NCI-H748 (cell line): ENCODE measurements at regions not wholly inside any gene's neighbourhood (a gene's known extent, or its start where the extent isn't known, plus 50 kb on each side); places are given as distances from the start of the nearest gene placed in this dataset.

Experiments
- DNase-seq: peaks from one replicate; lab custom pipeline; 2025; ENCODE audit not compliant: unreplicated experiment; lab: John Stamatoyannopoulos, UW

- DNase-seq: no peak
Observed at GRCh38 chr10:43809211-43809930, 160.7 kb upstream of the ZNF32 start.

DNA sequence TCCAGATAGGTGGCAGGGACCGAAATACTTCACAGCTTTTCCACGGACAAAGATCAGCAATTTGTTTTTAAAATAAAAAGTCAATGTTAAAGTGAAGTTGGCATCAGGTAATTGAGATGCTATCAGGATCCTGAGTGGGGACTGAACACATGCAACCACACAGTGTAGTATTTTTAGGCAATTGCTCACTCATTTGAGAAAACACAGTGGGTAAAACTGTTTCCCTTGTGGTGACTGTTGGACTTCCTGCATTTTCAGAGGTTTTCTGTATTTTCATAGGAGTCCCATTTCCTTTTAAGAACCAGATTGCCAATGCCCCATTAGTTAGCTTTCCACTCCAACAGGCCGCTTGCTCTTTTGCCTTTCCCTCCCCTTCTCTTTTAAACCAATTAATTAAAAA is 159.5 kb upstream of the ZNF32 start:
- DNase-seq: no peak

GRCh38 chr10:43806831-43807640 is 158.4 kb upstream of the ZNF32 start:
- no peak for DNase-seq

DNA sequence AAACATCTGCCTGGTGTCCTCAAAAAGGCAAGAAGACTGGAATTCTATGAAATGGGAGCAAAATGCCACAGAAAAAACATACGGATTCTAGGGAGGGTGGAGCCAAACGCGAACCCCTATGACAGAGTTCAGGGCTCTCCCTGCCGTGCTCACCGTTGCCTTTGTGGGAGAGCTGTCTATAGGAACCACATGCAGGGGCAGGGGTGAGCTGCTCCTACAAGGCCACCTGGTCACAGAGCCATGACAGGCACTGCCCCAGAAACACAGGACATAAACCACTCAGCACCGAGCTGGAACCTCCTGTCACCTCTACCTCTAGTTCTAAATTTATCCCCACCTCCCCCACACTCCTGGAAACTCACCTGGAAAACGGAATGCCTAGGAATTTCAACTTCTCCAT is 155.1 kb upstream of the ZNF32 start:
- DNase-seq: no peak

DNA sequence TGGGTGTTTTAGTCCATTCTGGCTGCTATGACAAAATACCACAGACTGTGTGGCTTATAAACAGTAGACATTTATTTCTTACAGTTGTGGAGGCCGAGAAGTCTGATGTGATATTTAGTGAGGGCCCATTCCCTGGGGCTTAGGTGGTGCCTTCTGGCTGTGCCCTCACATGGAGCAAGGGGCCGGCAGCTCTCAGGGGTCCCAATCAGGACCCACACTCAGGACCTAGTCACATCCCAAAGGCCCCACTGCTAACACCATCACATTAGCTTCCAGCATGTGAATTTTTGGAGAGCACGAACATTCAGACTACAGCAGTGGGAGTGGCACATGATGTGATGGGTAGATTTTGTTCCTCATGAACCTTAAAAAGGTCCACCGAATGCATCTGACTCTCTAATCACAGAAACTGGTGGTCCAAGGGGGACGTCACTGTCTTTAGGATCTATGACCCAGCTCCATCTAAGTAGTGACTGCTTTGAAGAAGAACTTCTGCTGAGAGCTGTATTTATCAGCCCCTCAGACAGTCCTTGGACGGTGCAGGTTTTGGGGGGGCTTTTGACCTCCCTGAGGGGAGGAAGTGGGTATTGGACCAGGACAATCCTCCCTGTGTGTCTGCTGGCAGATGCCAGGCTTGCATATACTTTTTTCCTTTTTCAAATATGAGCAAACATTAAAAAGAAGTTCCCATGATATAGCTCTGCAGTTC is 154.5 kb upstream of the ZNF32 start:
- no peak for DNase-seq

- no peak for DNase-seq
Observed at GRCh38 chr10:43801626-43802025, 152.9 kb upstream of the ZNF32 start.

- DNase-seq: no peak
Observed at GRCh38 chr10:43801140-43801539, 152.5 kb upstream of the ZNF32 start.

DNA sequence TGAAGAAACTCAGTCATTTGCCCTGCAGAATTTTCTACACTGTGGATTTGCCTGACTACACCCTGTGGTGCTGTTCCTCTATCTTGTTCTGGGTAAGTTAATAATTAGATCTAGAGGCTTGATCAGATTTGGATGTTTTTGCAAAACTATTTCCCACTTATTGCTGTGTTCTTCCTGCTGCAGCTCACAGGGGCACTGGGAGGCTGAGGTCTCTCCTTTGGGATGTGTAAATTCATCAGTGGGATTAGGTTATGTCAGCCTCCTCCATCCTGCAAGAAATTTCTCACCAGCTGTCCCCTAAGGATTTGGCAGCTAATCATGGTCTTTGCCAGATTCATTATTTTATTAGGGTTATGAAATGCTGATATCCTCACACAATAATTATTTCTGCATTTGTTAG is 148.1 kb upstream of the ZNF32 start:
- DNase-seq: no peak

- no peak for DNase-seq
Observed at GRCh38 chr10:43795639-43796038, 147.0 kb upstream of the ZNF32 start.

DNA sequence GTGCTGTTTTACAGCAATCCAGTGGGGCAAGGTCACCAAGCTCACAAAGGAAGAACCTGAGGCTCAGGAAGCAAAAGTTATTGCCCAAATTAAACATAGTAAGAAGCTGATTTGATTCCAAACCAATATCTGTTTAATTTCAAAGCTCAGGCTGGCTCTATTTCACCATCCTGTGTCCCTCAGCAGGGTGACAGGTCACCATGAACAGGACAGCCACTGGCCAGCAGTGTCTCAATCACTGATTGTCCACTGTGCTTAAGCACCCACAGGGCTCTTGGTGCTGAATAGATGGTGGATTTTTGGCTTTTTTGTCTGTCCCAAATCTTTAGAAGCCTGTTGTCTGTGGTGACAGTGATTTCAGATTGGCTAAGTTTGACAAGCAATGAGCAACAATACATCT is 146.4 kb upstream of the ZNF32 start:
- no peak for DNase-seq

DNA sequence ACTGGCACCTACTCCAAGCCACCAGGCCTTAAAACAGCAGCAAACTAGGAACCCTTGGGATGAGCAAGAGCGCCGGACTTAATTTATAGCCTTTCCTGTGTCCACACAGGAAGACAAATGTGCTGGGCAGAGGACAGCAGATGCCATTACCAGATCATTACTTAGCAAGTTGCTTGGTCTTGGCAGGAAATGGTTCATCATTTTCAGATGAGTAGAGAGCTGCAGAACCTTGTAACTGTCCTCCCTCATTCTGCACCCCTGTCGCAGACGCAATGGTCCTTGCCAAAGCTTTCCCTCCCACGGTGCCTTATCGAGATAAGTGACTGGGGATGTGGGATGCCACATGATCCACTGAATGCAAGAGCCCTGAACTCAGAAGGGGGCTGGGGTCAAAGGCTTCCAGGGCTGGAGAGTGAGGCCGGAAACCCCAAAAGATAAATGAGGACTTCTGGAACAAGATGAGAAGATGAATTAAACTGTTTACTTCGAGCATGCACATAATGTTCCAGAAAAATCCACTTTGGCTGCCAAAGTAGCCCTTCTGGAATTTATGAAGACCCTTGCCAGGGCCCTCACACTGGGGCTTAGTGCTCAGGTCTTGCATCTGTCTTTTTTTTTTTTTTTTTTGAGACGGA is 145.6 kb upstream of the ZNF32 start:
- no peak for DNase-seq

DNA sequence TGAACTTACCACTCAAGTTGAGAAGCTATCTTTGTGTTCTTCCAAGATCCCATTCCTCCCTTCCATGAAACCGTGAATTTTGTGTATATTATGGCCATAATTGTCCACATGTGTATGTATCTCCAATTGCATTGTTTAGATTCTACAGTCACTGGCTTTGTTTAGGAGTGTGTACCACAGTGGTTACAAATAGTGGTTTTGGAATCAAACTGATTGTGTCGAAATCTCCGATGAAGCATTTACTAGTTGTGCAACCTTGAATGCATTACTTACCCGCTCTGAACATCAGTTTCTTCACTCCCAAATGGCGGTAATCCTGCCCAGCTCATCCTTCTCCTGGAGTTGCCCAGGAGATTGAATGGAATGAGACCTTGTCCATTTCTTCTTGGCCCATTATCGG is 145.0 kb upstream of the ZNF32 start:
- no peak for DNase-seq

DNA sequence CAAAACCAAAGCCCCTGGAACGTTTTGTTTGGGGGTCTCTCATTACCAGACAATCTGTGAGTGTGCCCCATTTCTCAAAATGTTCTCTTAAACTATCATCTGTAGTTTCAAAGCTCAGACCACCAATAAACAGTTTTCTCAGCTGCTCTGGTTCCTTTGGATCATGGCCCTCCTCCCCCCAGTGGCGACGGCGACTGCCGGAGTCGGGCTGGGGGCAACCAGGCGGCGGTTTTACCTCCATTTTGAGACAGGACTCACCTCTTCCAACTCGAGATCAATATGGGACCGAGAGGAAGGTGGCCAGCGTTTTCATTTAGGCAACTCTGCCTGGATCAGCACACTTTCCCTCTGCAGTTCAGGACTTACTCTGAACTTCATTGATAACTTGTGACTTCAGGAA is 141.5 kb upstream of the ZNF32 start:
- DNase-seq: no peak

- DNase-seq: peak; percentile 19
Observed at GRCh38 chr10:43785252-43785651, 136.6 kb upstream of the ZNF32 start.

- no peak for DNase-seq
Observed at GRCh38 chr10:43782814-43783213, 134.1 kb upstream of the ZNF32 start.

DNA sequence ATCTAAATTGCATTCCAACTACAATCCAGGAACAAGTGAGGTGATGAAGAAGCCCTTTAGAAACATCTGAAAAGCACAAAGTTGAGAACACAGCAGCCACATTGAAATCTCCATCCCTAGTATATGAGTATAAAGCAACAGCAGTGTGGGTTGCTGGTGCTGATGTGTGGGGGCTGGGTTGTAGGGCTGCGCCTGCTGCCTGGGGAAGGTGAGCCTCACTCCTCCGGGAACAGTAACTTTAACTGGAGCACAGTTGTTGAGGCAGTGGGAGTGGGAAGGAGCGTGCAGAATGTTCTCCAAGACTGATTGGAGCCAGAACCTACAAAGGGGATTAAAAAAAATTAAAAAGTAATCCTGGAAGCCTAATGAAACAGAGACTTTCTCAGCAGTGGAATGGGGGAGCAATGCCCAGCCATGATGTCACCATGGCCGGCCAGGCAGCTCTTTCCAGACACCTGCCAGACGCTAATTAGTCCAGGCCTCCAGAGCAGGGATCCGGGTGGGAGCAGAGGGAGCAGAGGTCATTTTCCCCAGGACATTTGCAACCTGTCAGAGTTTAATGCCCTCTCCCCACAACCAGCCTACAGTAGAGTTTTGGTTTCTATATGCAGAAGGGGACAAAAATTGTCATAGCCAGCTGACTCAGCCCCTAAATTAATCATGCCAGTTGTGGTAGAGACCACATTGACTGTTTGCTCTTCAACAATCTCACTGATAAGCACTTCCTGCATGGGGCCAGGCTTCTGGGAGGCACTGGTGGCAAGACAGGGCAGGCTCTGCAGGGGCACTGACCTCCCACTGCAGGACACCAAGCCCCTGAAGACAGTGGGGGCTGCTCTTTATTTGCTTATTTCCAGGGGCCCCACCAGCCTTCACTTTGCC is 133.0 kb upstream of the ZNF32 start:
- DNase-seq: no peak

DNA sequence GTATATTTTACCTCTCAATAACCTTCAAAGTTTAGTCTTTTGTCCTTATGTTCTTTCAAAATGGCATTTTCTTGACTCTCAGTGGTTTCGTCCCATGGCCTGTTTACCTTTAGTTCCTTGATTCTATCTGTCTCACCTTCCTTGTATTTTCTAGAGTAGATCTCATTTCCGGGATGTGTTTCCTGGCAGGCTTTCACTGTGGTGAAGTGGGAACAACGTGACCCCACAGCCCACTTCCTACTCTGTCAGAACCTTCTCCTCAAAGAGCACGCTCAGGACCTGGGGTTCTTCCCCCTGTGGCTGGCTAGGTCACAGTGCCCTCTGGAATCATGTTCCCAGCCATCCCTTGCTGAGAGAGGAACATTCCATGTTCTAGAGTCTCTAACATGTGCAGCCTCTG is 129.9 kb upstream of the ZNF32 start:
- no peak for DNase-seq

GRCh38 chr10:43775384-43775783 is 126.7 kb upstream of the ZNF32 start:
- no peak for DNase-seq

GRCh38 chr10:43774234-43774769 is 125.6 kb upstream of the ZNF32 start:
- DNase-seq: no peak

GRCh38 chr10:43773736-43774135 is 125.1 kb upstream of the ZNF32 start:
- no peak for DNase-seq
